B cell (primary cell): ENCODE measurements at regions not wholly inside any gene's neighbourhood (a gene's known extent, or its start where the extent isn't known, plus 50 kb on each side); places are given as distances from the start of the nearest gene placed in this dataset.
"Not testable (repeated sequence)": the region's sequence is repeated elsewhere in the genome, so short reads cannot be mapped to it uniquely, and the experiment has no call there.

Experiments
- ATAC-seq: fragments of 200-7000 bp; cut with Tn5 transposase; one replicate; pipeline ENCODE4 v1.10.0; 2021; ENCODE audit warnings: low read depth, mild to moderate bottlenecking, moderate number of reproducible peaks, moderate library complexity
- CTCF ChIA-PET: fragments of 350-600 bp; sonication (Branson Sonifier 250); formaldehyde crosslinking; loops from one replicate; lab custom pipeline; 2021; ENCODE audit warnings: antibody characterized with exemption, inconsistent platforms; lab: Charles Lee
- POLR2A ChIA-PET: fragments of 350-600 bp; sonication (Branson Sonifier 250); formaldehyde crosslinking; loops from one replicate; lab custom pipeline; 2021; ENCODE audit warnings: antibody characterized with exemption; lab: Charles Lee
- DNase-seq: peaks from one replicate; pipeline ENCODE4 v3.0.0; 2013
- H2AFZ ChIP-seq: 2 replicates; pipeline ENCODE4 v1.6.1; 2012; ENCODE audit warnings: mild to moderate bottlenecking, low read depth, low read length; ENCODE audit not compliant: insufficient read depth, poor library complexity, severe bottlenecking
- H3K27ac ChIP-seq, 2 donors: 1 replicate in 1 of 2; 2 replicates in 1 of 2; pipeline ENCODE4 v1.5.1; 2012 to 2013; ENCODE audit warnings: low read length in 2 of 2, mild to moderate bottlenecking in 2 of 2, moderate library complexity in 1 of 2
- H3K27me3 ChIP-seq, 4 experiments: fragments of 200-600 bp in 1 of 4; sonication (generic) in 1 of 4; replicated peaks in 1 of 4; 1 replicate in 2 of 4; 2 replicates in 2 of 4; pipeline versions ENCODE4 v1.6.1 to v1.7.0; 2013 to 2016; ENCODE audit warnings: low read length in 3 of 4, mild to moderate bottlenecking in 2 of 4, mixed read lengths in 1 of 4, moderate library complexity in 1 of 4; ENCODE audit not compliant: insufficient read depth in 4 of 4, control insufficient read depth in 3 of 4; ENCODE audit errors: control extremely low read depth in 1 of 4
- H3K36me3 ChIP-seq, 2 experiments: replicated peaks in 1 of 2; 1 replicate in 1 of 2; 2 replicates in 1 of 2; pipeline versions ENCODE4 v1.6.1 to v1.7.1; 2013; ENCODE audit warnings: low read length in 1 of 2; ENCODE audit not compliant: insufficient read depth in 2 of 2, control insufficient read depth in 1 of 2; ENCODE audit errors: control extremely low read depth in 1 of 2, extremely low read depth in 1 of 2
- H3K4me1 ChIP-seq, 2 donors: fragments of 200-600 bp in 1 of 2; sonication (generic) in 1 of 2; 1 replicate in 1 of 2; 2 replicates in 1 of 2; pipeline versions ENCODE4 v1.5.1 to v1.6.1; 2013 to 2017; ENCODE audit warnings: low read length in 2 of 2; ENCODE audit not compliant: control insufficient read depth in 2 of 2, insufficient read depth in 2 of 2
- H3K4me2 ChIP-seq: replicated peaks from 2 replicates; pipeline ENCODE3; 2012; ENCODE audit warnings: mild to moderate bottlenecking, low read depth, low read length; ENCODE audit not compliant: poor library complexity, severe bottlenecking
- H3K4me3 ChIP-seq, 5 experiments: fragments of 200-600 bp in 1 of 5; sonication (generic) in 1 of 5; 1 replicate in 3 of 5; 2 replicates in 2 of 5; pipeline versions ENCODE4 v1.5.1 to v1.7.0; 2011 to 2016; ENCODE audit warnings: low read length in 4 of 5, mild to moderate bottlenecking in 4 of 5, low read depth in 2 of 5, control low read depth in 1 of 5, moderate library complexity in 1 of 5; ENCODE audit not compliant: insufficient read depth in 1 of 5; ENCODE audit errors: control extremely low read depth in 1 of 5, extremely low read depth in 1 of 5
- H3K79me2 ChIP-seq: fragments of 200-600 bp; sonication (generic); one replicate; pipeline ENCODE4 v1.6.0; 2016; ENCODE audit warnings: low read length; ENCODE audit not compliant: control insufficient read depth, insufficient read depth
- H3K9ac ChIP-seq: fragments of 200-600 bp; sonication (generic); 2 replicates; pipeline ENCODE4 v1.6.1; 2017; ENCODE audit warnings: mild to moderate bottlenecking, low read length, moderate library complexity
- H3K9me3 ChIP-seq, 3 donors: one replicate each; pipeline versions ENCODE4 v1.6.1 to v1.7.1; 2013; ENCODE audit warnings: low read length in 2 of 3; ENCODE audit not compliant: control insufficient read depth in 2 of 3, insufficient read depth in 1 of 3; ENCODE audit errors: control extremely low read depth in 1 of 3
- H4K20me1 ChIP-seq: 2 replicates; pipeline ENCODE4 v1.6.0; 2012; ENCODE audit warnings: mild to moderate bottlenecking, low read length; ENCODE audit not compliant: insufficient read depth, control insufficient read depth, poor library complexity, severe bottlenecking
- H3K27ac Mint-ChIP-seq: one replicate; pipeline ENCODE4 v1.8.0; 2021; ENCODE audit warnings: mixed read lengths
- H3K27me3 Mint-ChIP-seq: one replicate; pipeline ENCODE4 v1.8.0; 2021; ENCODE audit warnings: mixed read lengths
- H3K4me1 Mint-ChIP-seq: one replicate; pipeline ENCODE4 v1.8.0; 2021; ENCODE audit warnings: mixed read lengths
- H3K4me3 Mint-ChIP-seq: one replicate; pipeline ENCODE4 v1.8.0; 2021; ENCODE audit warnings: mixed read lengths
- H3K9me3 Mint-ChIP-seq: one replicate; pipeline ENCODE4 v1.8.0; 2022; ENCODE audit warnings: mixed read lengths; ENCODE audit not compliant: insufficient read depth
- WGBS: methylation state at CpG from one replicate; pipeline ENCODE4 v1.1.5; 2013; ENCODE audit warnings: missing lambda C conversion rate; ENCODE audit not compliant: insufficient coverage; 5-methylcytosine and 5-hydroxymethylcytosine counted together
- intact Hi-C: fragments of 100-400 bp; cut with micrococcal nuclease; formaldehyde crosslinking; loops from one replicate; pipeline ENCODE4 v1.10.0; 2022

DNA sequence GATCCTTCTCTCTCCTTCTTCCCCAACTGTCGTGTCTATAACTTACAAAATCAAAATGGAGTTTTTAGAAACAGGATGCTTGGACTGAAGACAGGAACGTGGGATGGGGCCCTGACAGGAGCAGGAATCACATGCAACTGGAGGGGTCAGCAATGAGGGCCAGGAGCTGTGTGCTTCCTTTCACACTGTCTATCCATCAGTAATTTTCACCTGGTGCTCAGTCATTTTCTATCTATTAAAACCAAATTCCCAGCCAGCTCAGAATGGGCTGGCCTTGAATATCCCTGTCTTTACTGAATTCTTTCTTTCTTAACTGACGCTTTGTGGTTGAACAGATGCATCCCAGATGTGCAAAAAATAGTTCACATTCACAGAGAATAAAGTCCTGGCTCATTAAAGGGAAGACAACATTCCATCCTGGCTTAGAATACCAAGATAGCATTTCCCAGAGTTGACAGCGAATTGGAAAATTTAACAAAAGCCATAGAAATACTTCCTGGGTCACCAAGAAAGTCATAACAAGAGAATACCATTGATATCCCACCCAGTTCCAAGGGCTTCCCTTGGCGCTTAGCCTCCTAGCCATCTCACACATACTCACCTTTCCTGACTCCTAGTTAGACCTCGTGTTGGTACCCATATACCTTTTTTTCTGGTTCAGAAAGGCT, 588.1 kb downstream of the TTLL7 start:
- intact Hi-C loops, H3K36me3 ChIP-seq, H3K4me1 Mint-ChIP-seq, H3K9me3 ChIP-seq, H3K27me3 Mint-ChIP-seq, CTCF ChIA-PET, H4K20me1 ChIP-seq, ATAC-seq, H3K27ac ChIP-seq, H3K4me3 ChIP-seq, H2AFZ ChIP-seq, H3K27me3 ChIP-seq, DNase-seq, H3K9ac ChIP-seq, H3K9me3 Mint-ChIP-seq, H3K4me3 Mint-ChIP-seq, H3K27ac Mint-ChIP-seq, H3K4me2 ChIP-seq, H3K79me2 ChIP-seq, H3K4me1 ChIP-seq, POLR2A ChIA-PET: not testable (repeated sequence)
- WGBS: 66% methylated on average over 2 of the region's 6 CpGs

DNA sequence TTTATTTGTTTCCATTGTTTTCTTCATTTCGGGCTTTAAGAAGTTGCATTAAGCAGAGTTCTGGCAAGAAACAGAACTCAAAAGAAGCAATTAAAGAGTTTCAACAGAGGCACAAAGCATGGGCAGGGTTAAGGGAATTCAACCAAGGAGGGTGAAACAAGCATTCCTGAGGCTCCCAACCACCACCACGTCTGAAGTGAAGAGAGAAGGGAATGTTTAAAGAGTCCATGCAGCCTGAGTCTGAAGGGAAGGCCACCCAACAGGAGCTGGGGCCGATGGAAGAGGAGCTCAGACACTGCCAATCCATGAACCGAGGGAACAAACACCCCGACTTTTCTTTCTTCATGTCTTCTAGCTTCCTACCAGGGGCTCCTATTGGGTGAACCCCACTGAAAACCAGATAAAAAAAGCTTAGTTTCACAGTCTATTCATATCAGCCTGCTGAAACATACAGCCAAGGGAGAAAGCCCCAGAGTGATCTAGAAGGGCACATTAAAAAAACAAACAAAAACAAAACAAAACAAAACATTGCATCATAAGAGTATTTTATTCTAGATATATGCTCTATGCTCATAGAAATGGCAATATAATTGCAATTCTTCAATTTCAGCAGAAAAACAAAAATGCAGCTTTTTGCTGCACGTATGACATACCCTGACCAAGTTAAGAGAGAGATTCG, 592.1 kb downstream of the TTLL7 start:
- H3K9me3 ChIP-seq, H3K9ac ChIP-seq, H3K4me3 Mint-ChIP-seq, H3K4me1 Mint-ChIP-seq, H3K9me3 Mint-ChIP-seq, intact Hi-C loops, ATAC-seq, H3K27me3 ChIP-seq, H4K20me1 ChIP-seq, H3K27ac Mint-ChIP-seq, CTCF ChIA-PET, POLR2A ChIA-PET, H2AFZ ChIP-seq, H3K79me2 ChIP-seq, H3K27ac ChIP-seq, H3K36me3 ChIP-seq, H3K4me2 ChIP-seq, DNase-seq, H3K4me3 ChIP-seq, H3K27me3 Mint-ChIP-seq, H3K4me1 ChIP-seq: not testable (repeated sequence)
- WGBS: 83% methylated on average over 2 of the region's 7 CpGs

DNA sequence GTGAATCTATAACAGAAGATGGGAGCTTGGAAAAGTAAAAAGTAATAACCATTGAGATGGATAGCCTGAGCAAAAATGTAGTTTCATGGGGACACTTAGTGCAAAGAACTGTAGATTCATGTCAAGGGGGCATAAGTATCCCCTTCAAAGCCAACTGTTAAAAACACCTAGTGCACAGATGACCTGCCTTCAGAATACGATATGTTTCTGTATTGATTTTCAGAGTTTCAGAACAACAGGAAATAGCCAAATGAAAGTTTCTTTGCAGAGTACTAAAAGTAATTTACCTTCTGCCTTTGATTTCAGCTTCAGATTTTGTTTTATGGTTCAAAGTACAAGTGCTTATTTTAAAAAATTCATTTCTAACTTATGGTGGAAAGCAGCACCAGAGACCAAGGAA, 593.1 kb downstream of the TTLL7 start:
- H3K27me3 ChIP-seq, H3K9me3 ChIP-seq, DNase-seq, H3K4me1 Mint-ChIP-seq, H3K4me3 Mint-ChIP-seq, POLR2A ChIA-PET, ATAC-seq, CTCF ChIA-PET, H3K27ac ChIP-seq, H3K27me3 Mint-ChIP-seq, H3K36me3 ChIP-seq, H3K79me2 ChIP-seq, H3K9ac ChIP-seq, intact Hi-C loops, H2AFZ ChIP-seq, H3K27ac Mint-ChIP-seq, H3K4me3 ChIP-seq, H3K9me3 Mint-ChIP-seq, H4K20me1 ChIP-seq, H3K4me1 ChIP-seq, H3K4me2 ChIP-seq: not testable (repeated sequence)
- no CpG with 5 or more reads among the region's 1 CpG for WGBS

DNA sequence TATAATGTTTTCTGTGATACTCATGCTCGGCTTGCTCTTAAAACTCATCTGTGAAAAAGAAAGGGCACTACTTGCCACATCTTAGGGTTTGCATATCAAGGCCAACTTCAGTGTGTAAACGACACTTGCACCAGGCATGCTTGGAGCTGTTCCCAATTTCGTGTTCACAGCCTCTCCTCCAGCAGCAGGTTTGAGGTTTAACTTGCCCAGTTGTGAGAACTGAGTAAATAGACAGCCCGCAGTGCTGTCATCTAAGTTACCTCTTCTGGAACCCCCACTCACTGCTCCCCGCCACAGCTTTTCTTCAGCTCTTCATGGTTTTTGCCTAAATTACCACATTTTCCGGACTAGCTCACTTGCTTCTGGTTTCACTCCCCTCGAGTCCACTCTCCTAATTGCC, 595.4 kb downstream of the TTLL7 start:
- H3K9me3 Mint-ChIP-seq, H3K4me2 ChIP-seq, intact Hi-C loops, H3K27me3 Mint-ChIP-seq, H3K4me1 ChIP-seq, H3K4me3 Mint-ChIP-seq, H3K9ac ChIP-seq, H3K9me3 ChIP-seq, H4K20me1 ChIP-seq, H3K36me3 ChIP-seq, POLR2A ChIA-PET, DNase-seq, CTCF ChIA-PET, H3K27me3 ChIP-seq, H2AFZ ChIP-seq, H3K79me2 ChIP-seq, H3K27ac ChIP-seq, H3K4me1 Mint-ChIP-seq, ATAC-seq, H3K27ac Mint-ChIP-seq, H3K4me3 ChIP-seq: not testable (repeated sequence)
- no CpG with 5 or more reads among the region's 7 CpGs for WGBS
